GM18499 (cell line): ENCODE measurements at regions not wholly inside any gene's neighbourhood (a gene's known extent, or its start where the extent isn't known, plus 50 kb on each side); places are given as distances from the start of the nearest gene placed in this dataset.
"Not testable (repeated sequence)": the region's sequence is repeated elsewhere in the genome, so short reads cannot be mapped to it uniquely, and the experiment has no call there.

Experiments
- ATAC-seq: cut with Tn5 transposase; IDR thresholded peaks from one replicate; pipeline ENCODE4 v1.9.1; 2021; ENCODE audit warnings: moderate number of reproducible peaks; ENCODE audit not compliant: insufficient read depth, unreplicated experiment

DNA sequence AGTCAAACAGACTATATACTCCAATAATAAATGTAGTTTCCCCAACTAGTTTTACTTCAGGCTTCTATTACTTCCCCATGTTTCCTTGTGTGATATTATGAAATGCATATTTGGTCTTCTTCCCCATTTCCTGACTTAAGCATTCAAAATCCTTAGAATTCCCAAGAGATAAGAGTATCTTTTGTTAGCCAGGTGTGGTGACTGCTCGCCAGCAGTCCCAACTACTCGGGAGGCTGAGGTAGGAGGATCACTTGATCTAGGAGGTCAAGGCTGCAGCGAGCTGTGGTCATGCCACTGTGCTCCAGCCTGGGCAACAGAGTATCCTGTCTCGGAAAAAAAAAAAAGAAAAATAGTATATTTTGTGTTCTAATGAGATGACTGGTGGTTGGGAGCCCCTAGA, 72.7 kb upstream of the UBE2E2 start:
- no peak for ATAC-seq

DNA sequence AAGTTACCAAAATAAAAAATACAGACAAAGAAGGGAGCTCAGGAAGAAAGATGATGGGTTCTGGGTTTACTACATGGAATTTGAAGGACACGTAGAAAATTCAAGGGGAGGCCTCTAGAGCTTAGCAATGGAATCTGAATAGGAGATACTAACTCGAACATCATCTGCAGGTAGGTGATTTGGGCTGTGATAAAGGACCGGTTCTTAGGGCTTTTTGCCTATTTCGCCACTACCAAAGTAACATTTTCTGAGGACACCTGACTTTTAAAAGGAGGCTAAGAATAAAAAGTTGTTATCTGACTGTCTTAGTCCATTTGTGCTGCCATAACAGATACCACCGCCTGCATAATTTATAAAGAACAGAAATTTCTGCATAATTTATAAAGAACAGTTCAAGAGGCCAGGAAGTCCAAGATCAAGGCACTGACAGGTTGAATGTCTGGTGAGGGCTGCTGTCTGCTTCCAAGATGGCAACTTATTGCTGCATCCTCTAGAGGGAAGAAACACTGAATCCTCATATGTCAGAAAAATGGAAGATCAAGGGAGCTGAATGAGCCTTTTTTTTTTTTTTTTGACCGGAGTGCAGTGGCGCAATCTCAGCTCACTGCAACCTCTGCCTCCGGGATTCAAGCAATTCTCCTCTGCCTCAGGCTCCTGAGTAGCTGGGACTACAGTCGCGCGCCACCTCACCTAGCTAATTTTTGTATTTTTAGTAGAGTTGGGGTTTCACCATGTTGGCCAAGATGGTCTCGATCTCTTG, 67.9 kb upstream of the UBE2E2 start:
- no peak for ATAC-seq

DNA sequence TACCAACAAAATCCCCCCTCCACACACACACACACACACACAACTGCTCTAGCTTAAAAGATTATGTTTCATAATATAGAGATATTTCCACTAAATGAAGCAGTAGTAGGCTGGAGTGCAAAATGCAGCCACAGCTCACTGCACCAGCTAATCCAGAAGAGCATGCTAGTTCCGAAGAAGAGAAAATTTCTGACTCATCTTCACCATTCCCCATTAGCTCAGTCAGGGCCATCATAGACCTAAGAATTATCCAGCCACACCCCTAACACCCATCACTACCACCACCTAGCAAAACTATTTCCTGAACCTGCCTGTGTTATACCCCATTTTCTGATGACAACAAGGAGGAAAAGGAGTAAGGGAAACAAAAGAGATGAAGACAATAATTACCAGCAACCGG, 67.1 kb upstream of the UBE2E2 start:
- ATAC-seq: no peak

DNA sequence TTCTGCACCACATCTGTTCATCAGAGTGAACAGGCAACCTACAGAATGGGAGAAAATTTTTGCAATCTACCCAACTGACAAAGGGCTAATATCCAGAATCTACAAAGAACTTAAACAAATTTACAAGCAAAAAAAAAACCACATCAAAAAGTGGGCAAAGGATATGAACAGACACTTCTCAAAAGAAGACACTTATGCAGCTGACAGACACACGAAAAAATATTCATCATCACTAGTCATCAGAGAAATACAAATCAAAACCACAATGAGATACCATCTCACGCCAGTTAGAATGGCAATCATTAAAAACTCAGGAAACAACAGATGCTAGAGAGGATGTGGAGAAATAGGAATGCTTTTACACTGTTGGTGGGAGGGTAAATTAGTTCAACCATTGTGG, 59.1 kb upstream of the UBE2E2 start:
- ATAC-seq: not testable (repeated sequence)

DNA sequence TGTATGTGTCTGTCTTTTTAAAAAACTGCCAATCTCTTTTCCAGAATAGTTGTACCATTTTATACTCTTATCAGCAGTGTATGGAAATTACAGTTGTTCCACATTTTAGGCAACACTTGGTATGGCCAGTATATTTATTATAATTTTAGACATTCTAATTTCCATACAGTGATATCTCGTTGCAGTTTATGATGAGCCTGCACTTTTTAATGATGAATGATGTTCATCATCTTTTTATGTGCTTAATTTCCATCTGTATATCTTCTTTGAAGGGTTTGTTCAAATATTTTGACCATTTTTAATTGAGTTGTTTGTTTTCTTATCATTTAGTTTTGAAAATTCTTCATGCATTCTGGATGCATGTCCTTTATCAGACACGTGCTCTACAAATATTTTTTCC, 57.0 kb upstream of the UBE2E2 start:
- ATAC-seq: no peak

DNA sequence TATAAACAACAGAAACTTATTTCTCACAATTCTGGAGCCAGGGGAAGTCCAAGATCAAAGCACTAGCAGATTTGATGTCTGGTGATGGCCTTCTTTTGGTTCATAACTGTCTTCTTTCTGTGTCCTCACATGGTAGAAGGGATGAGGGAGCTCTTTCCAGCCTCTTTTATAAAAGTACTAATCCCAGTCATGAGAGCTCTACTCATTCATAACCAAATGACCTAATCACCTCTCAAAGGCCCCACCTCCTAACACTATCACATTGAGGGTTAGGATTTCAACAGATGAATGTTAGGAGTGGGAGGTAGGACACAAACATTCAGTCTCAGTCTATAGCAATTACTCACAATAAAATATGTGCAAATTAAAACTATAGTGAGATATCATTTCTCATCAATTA, 50.1 kb upstream of the UBE2E2 start:
- no peak for ATAC-seq
